ENCODE measurements at regions not wholly inside any gene's neighbourhood (a gene's known extent, or its start where the extent isn't known, plus 50 kb on each side); places are given as distances from the start of the nearest gene placed in this dataset.

DNA sequence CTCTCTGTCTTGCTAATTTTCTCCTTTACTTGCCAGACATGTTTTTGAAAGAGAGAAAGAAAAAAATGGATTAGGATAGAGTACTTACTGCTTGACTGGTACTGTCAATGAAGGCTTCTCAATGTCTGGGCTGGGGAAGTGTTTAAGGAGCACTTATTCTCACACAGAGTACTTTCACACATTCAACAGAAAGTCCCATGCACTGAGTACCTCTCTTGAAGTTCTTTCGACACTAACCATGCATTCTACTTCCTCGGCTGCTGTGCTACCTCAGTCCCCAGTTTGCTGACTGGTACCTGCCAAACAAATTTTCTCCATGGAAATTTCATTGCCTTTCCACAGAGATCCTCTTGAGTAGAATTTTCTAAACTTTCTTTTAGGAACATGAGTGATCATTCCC is 281.9 kb downstream of the RBM26 start:
- intact Hi-C loops (cut with micrococcal nuclease; ENCODE audit: unreplicated experiment), result no loop called here

DNA sequence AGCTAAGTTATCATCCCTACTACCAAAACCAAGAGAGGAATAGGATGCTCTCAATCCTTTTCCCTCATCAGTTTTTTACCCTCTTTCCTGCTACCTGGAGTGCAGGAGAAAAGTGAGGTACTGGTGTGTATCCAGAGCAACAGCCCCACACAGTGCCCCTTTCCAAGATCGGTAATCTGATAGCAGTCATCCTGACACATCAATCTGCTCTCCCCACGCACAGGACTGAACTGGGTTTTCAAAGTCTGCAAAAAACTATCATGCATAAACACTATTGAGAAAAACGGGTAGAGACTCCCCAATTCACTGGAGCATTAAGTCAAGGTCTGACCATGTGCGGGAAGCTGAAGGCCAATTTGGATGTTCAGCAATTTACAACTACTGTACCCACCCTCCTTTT is 284.8 kb downstream of the RBM26 start:
- CTCF ChIA-PET, result no interaction called here
- POLR2A ChIA-PET, result no interaction called here
- DNase-seq (ENCODE audit: low read depth, low spot score), result no peak

More for the DNA sequence above, 281.9 kb downstream of the RBM26 start:
- ChIA-PET CTCF (no interaction called here), POLR2A (no interaction called here)
- H3K4me3 ChIP-seq (ENCODE audit: low read depth in 2 of 2, low read length in 2 of 2), result no peak overlapping the region
- DNase-seq (ENCODE audit: low read depth, low spot score) (no peak), ATAC-seq (no peak)
- TF ChIP-seq SIN3A (IDR thresholded peaks at IDR 0.05; ENCODE audit: borderline replicate concordance, insufficient read depth, low read depth, low read length), result no peak
- no peak for TF ChIP-seq CTCF (IDR thresholded peaks at IDR 0.05)
- no peak for TF ChIP-seq POLR2AphosphoS5 (IDR thresholded peaks at IDR 0.05; ENCODE audit: low read depth, low read length)
- TF ChIP-seq, protein P1, sequence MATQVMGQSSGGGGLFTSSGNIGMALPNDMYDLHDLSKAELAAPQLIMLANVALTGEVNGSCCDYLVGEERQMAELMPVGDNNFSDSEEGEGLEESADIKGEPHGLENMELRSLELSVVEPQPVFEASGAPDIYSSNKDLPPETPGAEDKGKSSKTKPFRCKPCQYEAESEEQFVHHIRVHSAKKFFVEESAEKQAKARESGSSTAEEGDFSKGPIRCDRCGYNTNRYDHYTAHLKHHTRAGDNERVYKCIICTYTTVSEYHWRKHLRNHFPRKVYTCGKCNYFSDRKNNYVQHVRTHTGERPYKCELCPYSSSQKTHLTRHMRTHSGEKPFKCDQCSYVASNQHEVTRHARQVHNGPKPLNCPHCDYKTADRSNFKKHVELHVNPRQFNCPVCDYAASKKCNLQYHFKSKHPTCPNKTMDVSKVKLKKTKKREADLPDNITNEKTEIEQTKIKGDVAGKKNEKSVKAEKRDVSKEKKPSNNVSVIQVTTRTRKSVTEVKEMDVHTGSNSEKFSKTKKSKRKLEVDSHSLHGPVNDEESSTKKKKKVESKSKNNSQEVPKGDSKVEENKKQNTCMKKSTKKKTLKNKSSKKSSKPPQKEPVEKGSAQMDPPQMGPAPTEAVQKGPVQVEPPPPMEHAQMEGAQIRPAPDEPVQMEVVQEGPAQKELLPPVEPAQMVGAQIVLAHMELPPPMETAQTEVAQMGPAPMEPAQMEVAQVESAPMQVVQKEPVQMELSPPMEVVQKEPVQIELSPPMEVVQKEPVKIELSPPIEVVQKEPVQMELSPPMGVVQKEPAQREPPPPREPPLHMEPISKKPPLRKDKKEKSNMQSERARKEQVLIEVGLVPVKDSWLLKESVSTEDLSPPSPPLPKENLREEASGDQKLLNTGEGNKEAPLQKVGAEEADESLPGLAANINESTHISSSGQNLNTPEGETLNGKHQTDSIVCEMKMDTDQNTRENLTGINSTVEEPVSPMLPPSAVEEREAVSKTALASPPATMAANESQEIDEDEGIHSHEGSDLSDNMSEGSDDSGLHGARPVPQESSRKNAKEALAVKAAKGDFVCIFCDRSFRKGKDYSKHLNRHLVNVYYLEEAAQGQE (IDR thresholded peaks at IDR 0.05; ENCODE audit: insufficient read depth in 1 of 2, low read depth in 2 of 2, low read length in 1 of 2), result no peak
- no peak for TF ChIP-seq TCF7L2 (IDR thresholded peaks at IDR 0.05; ENCODE audit: low read depth, low read length)
- no peaks in the 10 kb centered on the region for H3K4me1 ChIP-seq (ENCODE audit: control insufficient read depth, insufficient read depth, low read length)
- no peaks in the 10 kb centered on the region for H3K36me3 ChIP-seq (ENCODE audit: control insufficient read depth, insufficient read depth, low read length)
- in situ Hi-C loops (cut with HindIII; ENCODE audit: low pct_unique_long_range_greater_than_20kb, low sequenced_read_pairs), result no loop called here
- no peak overlapping the region for H3K27ac ChIP-seq (ENCODE audit: low read length)
- no peaks in the 10 kb centered on the region for H3K9me3 ChIP-seq (ENCODE audit: control insufficient read depth, insufficient read depth, low read depth, low read length)
- no peaks in the 10 kb centered on the region for H3K27me3 ChIP-seq (ENCODE audit: control insufficient read depth, insufficient read depth, low read length)
- no TSS peak for BruUV-seq (replicated peaks)

More for the DNA sequence above, 284.8 kb downstream of the RBM26 start:
- ATAC-seq, result no peak
- intact Hi-C loops (cut with micrococcal nuclease; ENCODE audit: unreplicated experiment), result no loop called here
- Histone ChIP-seq H3K4me1 (ENCODE audit: control insufficient read depth, insufficient read depth, low read length) (no peaks in the 10 kb centered on the region), H3K27ac (ENCODE audit: low read length) (no peak overlapping the region), H3K4me3 (ENCODE audit: low read depth in 2 of 2, low read length in 2 of 2) (no peak overlapping the region), H3K27me3 (ENCODE audit: control insufficient read depth, insufficient read depth, low read length) (no peaks in the 10 kb centered on the region), H3K36me3 (ENCODE audit: control insufficient read depth, insufficient read depth, low read length) (no peaks in the 10 kb centered on the region), H3K9me3 (ENCODE audit: control insufficient read depth, insufficient read depth, low read depth, low read length) (no peaks in the 10 kb centered on the region)
- in situ Hi-C loops (cut with HindIII; ENCODE audit: low pct_unique_long_range_greater_than_20kb, low sequenced_read_pairs), result no loop called here
- TF ChIP-seq TCF7L2 (IDR thresholded peaks at IDR 0.05; ENCODE audit: low read depth, low read length) (no peak), CTCF (IDR thresholded peaks at IDR 0.05) (no peak), SIN3A (IDR thresholded peaks at IDR 0.05; ENCODE audit: borderline replicate concordance, insufficient read depth, low read depth, low read length) (no peak), POLR2AphosphoS5 (IDR thresholded peaks at IDR 0.05; ENCODE audit: low read depth, low read length) (no peak)
- TF ChIP-seq, protein P1 (IDR thresholded peaks at IDR 0.05; ENCODE audit: insufficient read depth in 1 of 2, low read depth in 2 of 2, low read length in 1 of 2), result no peak
- BruUV-seq (replicated peaks), result no TSS peak

All from Panc1 (cell line).